PC-9 (cell line): ENCODE measurements at regions not wholly inside any gene's neighbourhood (a gene's known extent, or its start where the extent isn't known, plus 50 kb on each side); places are given as distances from the start of the nearest gene placed in this dataset.

ENCODE experiments used
- BruUV-seq: library from RNA; stranded (reverse); fragments of 400-500 nt; replicated peaks from 2 replicates; lab custom pipeline; 2021; lab: Mats Ljungman, UMichigan
- CTCF ChIA-PET: fragments of 300-600 bp; sonication (Branson Sonifier 250); formaldehyde crosslinking; loops from one replicate; lab custom pipeline; 2022; ENCODE audit warnings: antibody characterized with exemption; lab: Charles Lee
- POLR2A ChIA-PET: fragments of 300-600 bp; sonication (Branson Sonifier 250); formaldehyde crosslinking; loops from one replicate; lab custom pipeline; 2022; ENCODE audit warnings: antibody characterized with exemption; ENCODE audit not compliant: unreplicated experiment; lab: Charles Lee
- DNase-seq, 2 experiments: peaks; one replicate each; pipeline versions ENCODE4 v3.0.0 to v3.0.0-alpha.2; 2015 to 2022; ENCODE audit warnings: mixed read lengths in 1 of 2
- H2AFZ ChIP-seq: fragments of 200-600 bp; sonication (generic); 2 replicates; pipeline ENCODE4 v1.8.1; 2017; ENCODE audit warnings: antibody characterized with exemption
- H3F3A ChIP-seq: fragments of 200-600 bp; sonication (generic); 2 replicates; pipeline ENCODE4 v1.8.1; 2017; ENCODE audit warnings: antibody characterized with exemption, mild to moderate bottlenecking, low read depth; ENCODE audit not compliant: insufficient read depth
- H3K27ac ChIP-seq: fragments of 200-600 bp; sonication (generic); 2 replicates; pipeline ENCODE4 v1.6.1; 2016; ENCODE audit warnings: mixed run types
- H3K27me3 ChIP-seq: fragments of 200-600 bp; sonication (generic); 2 replicates; pipeline ENCODE4 v1.6.1; 2016; ENCODE audit warnings: low read depth, mixed run types; ENCODE audit not compliant: insufficient read depth
- H3K36me3 ChIP-seq: fragments of 200-600 bp; sonication (generic); 2 replicates; pipeline ENCODE4 v1.6.1; 2016; ENCODE audit warnings: low read depth, mixed run types
- H3K4me1 ChIP-seq: fragments of 200-600 bp; sonication (generic); replicated peaks from 2 replicates; pipeline ENCODE4 v1.6.1; 2016; ENCODE audit warnings: mixed run types; ENCODE audit not compliant: insufficient read depth
- H3K4me2 ChIP-seq: fragments of 200-600 bp; sonication (generic); 2 replicates; pipeline ENCODE4 v1.6.1; 2017; ENCODE audit warnings: mixed run types
- H3K4me3 ChIP-seq: fragments of 200-600 bp; sonication (generic); 2 replicates; pipeline ENCODE4 v1.6.1; 2016; ENCODE audit warnings: mixed run types
- H3K79me2 ChIP-seq: fragments of 200-600 bp; sonication (generic); 2 replicates; pipeline ENCODE4 v1.6.1; 2017; ENCODE audit warnings: low read depth, mixed run types
- H3K9me2 ChIP-seq: fragments of 200-600 bp; sonication (generic); 2 replicates; pipeline ENCODE4 v1.8.1; 2017; ENCODE audit warnings: mild to moderate bottlenecking; ENCODE audit not compliant: insufficient read depth
- H3K9me3 ChIP-seq: fragments of 200-600 bp; sonication (generic); 2 replicates; pipeline ENCODE4 v1.8.1; 2016; ENCODE audit warnings: low read depth; ENCODE audit not compliant: insufficient read depth
- H4K20me1 ChIP-seq: fragments of 200-600 bp; sonication (generic); 2 replicates; pipeline ENCODE4 v1.8.1; 2017; ENCODE audit not compliant: insufficient read depth
- CTCF ChIP-seq: fragments of 200-600 bp; sonication (generic); conservative IDR thresholded peaks from 2 replicates; pipeline ENCODE4 v1.6.1; 2017; ENCODE audit warnings: mixed run types, antibody characterized with exemption, mild to moderate bottlenecking, moderate library complexity
- EZH2 ChIP-seq: fragments of 200-600 bp; sonication (generic); IDR thresholded peaks from 2 replicates; pipeline ENCODE4 v1.8.0; 2017; ENCODE audit warnings: antibody characterized with exemption, low read depth
- intact Hi-C: fragments of 100-400 bp; cut with micrococcal nuclease; formaldehyde crosslinking; loops from one replicate; pipeline ENCODE4 v1.10.0; 2022; ENCODE audit not compliant: unreplicated experiment

DNA sequence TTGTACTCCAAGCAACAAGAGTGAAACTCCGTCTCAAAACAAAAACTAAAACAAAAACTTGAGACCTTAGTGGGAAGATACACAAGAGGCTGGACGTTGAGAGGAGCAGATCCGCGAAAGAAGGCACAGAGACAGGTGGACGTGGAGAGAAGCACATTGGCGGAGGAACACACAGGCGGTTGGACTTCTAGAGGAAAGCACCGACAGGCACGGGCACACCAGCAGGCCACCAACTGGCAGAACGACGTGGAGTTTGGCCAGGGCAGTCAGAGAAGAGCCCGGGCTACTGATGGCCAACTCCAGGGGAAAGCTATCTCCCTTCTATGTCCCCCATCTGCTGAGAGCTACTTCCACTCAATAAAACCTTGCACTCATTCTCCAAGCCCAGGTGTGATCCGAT is 482.7 kb downstream of the GABRG2 start:
- Histone ChIP-seq H4K20me1 (no peaks in the 10 kb centered on the region), H3F3A (no peaks in the 10 kb centered on the region), H3K27ac (no peak overlapping the region), H3K4me1 (no peaks in the 10 kb centered on the region), H2AFZ (no peak overlapping the region), H3K9me2 (no peaks in the 10 kb centered on the region), H3K4me3 (no peak overlapping the region), H3K79me2 (no peaks in the 10 kb centered on the region), H3K4me2 (no peak overlapping the region), H3K27me3 (no peaks in the 10 kb centered on the region), H3K36me3 (no peaks in the 10 kb centered on the region), H3K9me3 (no peaks in the 10 kb centered on the region)
- intact Hi-C loops, result no loop called here
- ChIA-PET CTCF (no interaction called here), POLR2A (no interaction called here)
- TF ChIP-seq CTCF (no peak), EZH2 (no peak)
- DNase-seq, result no peak
- no TSS peak for BruUV-seq

- H3K4me3 ChIP-seq, result no peak overlapping the region
- no peaks in the 10 kb centered on the region for H3K36me3 ChIP-seq
- POLR2A ChIA-PET, result no interaction called here
- H3K9me3 ChIP-seq, result peaks cover 3% of the 10 kb centered on the region; the same call in 1 of the 2 replicates
- no peak overlapping the region for H3K4me2 ChIP-seq
- CTCF ChIA-PET, result no interaction called here
- no peaks in the 10 kb centered on the region for H3K79me2 ChIP-seq
- BruUV-seq, result no TSS peak
- H3K27ac ChIP-seq, result no peak overlapping the region
- no peaks in the 10 kb centered on the region for H3K27me3 ChIP-seq
- no peaks in the 10 kb centered on the region for H3K4me1 ChIP-seq
- TF ChIP-seq EZH2 (no peak), CTCF (no peak)
- intact Hi-C loops, result no loop called here
- no peaks in the 10 kb centered on the region for H3F3A ChIP-seq
- H4K20me1 ChIP-seq, result no peaks in the 10 kb centered on the region
- H3K9me2 ChIP-seq, result no peaks in the 10 kb centered on the region
- H2AFZ ChIP-seq, result no peak overlapping the region
- no peak for DNase-seq
Observed at GRCh38 chr5:162558120-162558519, 490.5 kb downstream of the GABRG2 start.

DNA sequence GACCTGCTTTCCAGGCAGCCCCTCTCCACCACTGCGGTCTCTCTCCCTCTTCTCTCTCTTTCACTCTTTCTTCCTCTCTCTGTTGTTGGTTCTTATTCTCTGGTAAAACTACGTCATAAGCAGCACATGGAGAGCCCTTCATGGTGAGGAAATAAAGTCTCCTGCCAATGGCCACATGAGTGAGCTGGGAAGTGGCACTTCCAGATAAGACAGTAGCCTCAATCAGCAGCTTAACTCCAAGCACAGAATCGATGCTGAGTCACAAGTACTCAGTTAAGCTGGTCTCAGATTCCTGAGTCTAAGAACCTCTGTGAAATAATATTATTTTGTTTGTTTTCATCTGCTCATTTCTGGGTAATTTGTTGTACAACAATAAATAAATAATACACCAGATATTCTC is 500.1 kb downstream of the GABRG2 start:
- ChIA-PET POLR2A (no interaction called here), CTCF (no interaction called here)
- H3K27me3 ChIP-seq, result no peaks in the 10 kb centered on the region
- H3K9me3 ChIP-seq, result no peaks in the 10 kb centered on the region
- H3K27ac ChIP-seq, result no peak overlapping the region
- no peaks in the 10 kb centered on the region for H3K9me2 ChIP-seq
- H3K79me2 ChIP-seq, result no peaks in the 10 kb centered on the region
- no peaks in the 10 kb centered on the region for H4K20me1 ChIP-seq
- H2AFZ ChIP-seq, result no peak overlapping the region
- no peak overlapping the region for H3K4me2 ChIP-seq
- TF ChIP-seq CTCF (no peak), EZH2 (no peak)
- no peaks in the 10 kb centered on the region for H3K4me1 ChIP-seq
- no peaks in the 10 kb centered on the region for H3K36me3 ChIP-seq
- no peaks in the 10 kb centered on the region for H3F3A ChIP-seq
- no peak for DNase-seq
- H3K4me3 ChIP-seq, result no peak overlapping the region
- no TSS peak for BruUV-seq
- intact Hi-C loops, result no loop called here
